Hepatocyte (in vitro differentiated cells): ENCODE measurements at regions not wholly inside any gene's neighbourhood (a gene's known extent, or its start where the extent isn't known, plus 50 kb on each side); places are given as distances from the start of the nearest gene placed in this dataset.

ENCODE experiments used
- DNase-seq: peaks from one replicate; pipeline ENCODE4 v3.0.0-alpha.2; 2016; ENCODE audit warnings: low spot score
- H2AFZ ChIP-seq: fragments of 200-600 bp; sonication (generic); 2 replicates; pipeline ENCODE4 v1.6.0; 2016; ENCODE audit warnings: antibody characterized with exemption, mild to moderate bottlenecking
- H3K27ac ChIP-seq: fragments of 200-600 bp; sonication (generic); 2 replicates; pipeline ENCODE4 v1.5.1; 2016; ENCODE audit warnings: mild to moderate bottlenecking
- H3K27me3 ChIP-seq: fragments of 200-600 bp; sonication (generic); 2 replicates; pipeline ENCODE4 v1.6.1; 2016
- H3K36me3 ChIP-seq: fragments of 200-600 bp; sonication (generic); replicated peaks from 2 replicates; pipeline ENCODE4 v1.5.1; 2016; ENCODE audit warnings: low read depth; ENCODE audit not compliant: insufficient read depth
- H3K4me1 ChIP-seq: fragments of 200-600 bp; sonication (generic); 2 replicates; pipeline ENCODE4 v1.5.1; 2016; ENCODE audit warnings: mild to moderate bottlenecking, moderate library complexity; ENCODE audit not compliant: insufficient read depth
- H3K4me2 ChIP-seq: fragments of 200-600 bp; sonication (generic); 2 replicates; pipeline ENCODE4 v1.6.0; 2016
- H3K4me3 ChIP-seq: fragments of 200-600 bp; sonication (generic); 2 replicates; pipeline ENCODE4 v1.5.1; 2016; ENCODE audit warnings: mild to moderate bottlenecking
- H3K79me2 ChIP-seq: fragments of 200-600 bp; sonication (generic); 2 replicates; pipeline ENCODE4 v1.6.0; 2017; ENCODE audit warnings: mild to moderate bottlenecking
- H3K9me2 ChIP-seq: fragments of 200-600 bp; sonication (generic); replicated peaks from 2 replicates; pipeline ENCODE4 v1.6.0; 2017; ENCODE audit warnings: mild to moderate bottlenecking; ENCODE audit not compliant: insufficient read depth
- H3K9me3 ChIP-seq: fragments of 200-600 bp; sonication (generic); 2 replicates; pipeline ENCODE4 v1.5.1; 2016; ENCODE audit warnings: low read depth, mild to moderate bottlenecking
- H4K20me1 ChIP-seq: fragments of 200-600 bp; sonication (generic); 2 replicates; pipeline ENCODE4 v1.6.0; 2016; ENCODE audit warnings: mild to moderate bottlenecking; ENCODE audit not compliant: insufficient read depth, poor library complexity, severe bottlenecking
- EZH2 ChIP-seq: fragments of 200-600 bp; sonication (generic); IDR thresholded peaks from 2 replicates; pipeline ENCODE4 v1.6.1; 2016; ENCODE audit warnings: antibody characterized with exemption, mild to moderate bottlenecking, borderline replicate concordance
- EZH2phosphoT487 ChIP-seq: fragments of 200-600 bp; sonication (generic); IDR thresholded peaks from one replicate; pipeline ENCODE4 v1.6.1; 2018; ENCODE audit warnings: antibody characterized with exemption, mild to moderate bottlenecking, low read depth, moderate library complexity; ENCODE audit not compliant: unreplicated experiment, severe bottlenecking
- WGBS: methylation state at CpG from one replicate; pipeline ENCODE4 v1.1.6; 2016; ENCODE audit warnings: low lambda C conversion rate; ENCODE audit errors: missing lambda C conversion rate; 5-methylcytosine and 5-hydroxymethylcytosine counted together
- TF ChIP-seq, protein P1 (sequence below): fragments of 200-600 bp; sonication (generic); IDR thresholded peaks from 2 replicates; pipeline ENCODE4 v1.5.1; 2016; ENCODE audit warnings: antibody characterized with exemption, mild to moderate bottlenecking; ENCODE audit not compliant: poor library complexity

DNA sequence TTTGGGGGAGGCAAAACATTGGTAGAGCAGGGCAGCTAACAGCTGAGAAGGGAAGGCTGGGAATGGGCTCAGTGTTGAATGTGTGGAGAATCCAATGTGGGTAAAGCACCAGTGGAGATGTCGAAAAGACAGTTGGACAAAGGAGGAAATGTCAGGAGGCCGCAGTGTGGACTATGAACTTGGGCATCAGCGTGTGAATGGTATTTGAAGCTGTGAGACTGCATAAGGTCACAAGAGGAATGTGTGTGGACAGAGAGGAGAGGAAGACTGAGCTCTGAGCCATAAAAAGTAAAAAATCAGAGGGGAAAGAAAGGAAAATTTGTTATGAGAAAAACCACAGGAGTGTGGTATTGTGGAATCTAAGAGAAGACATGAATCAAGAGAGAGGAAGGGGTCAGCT lies 99.4 kb upstream of the ADAMTS16 start:
- H3K27ac ChIP-seq = no peak overlapping the region
- H3K36me3 ChIP-seq = no peaks in the 10 kb centered on the region
- no peaks in the 10 kb centered on the region for H3K9me2 ChIP-seq
- 88% methylated on average over 3 of the region's 3 CpGs for WGBS
- no peak overlapping the region for H3K4me3 ChIP-seq
- H3K4me1 ChIP-seq = no peaks in the 10 kb centered on the region
- DNase-seq = no peak
- no peaks in the 10 kb centered on the region for H3K9me3 ChIP-seq
- no peaks in the 10 kb centered on the region for H3K79me2 ChIP-seq
- H3K27me3 ChIP-seq = no peaks in the 10 kb centered on the region
- TF ChIP-seq, protein P1, sequence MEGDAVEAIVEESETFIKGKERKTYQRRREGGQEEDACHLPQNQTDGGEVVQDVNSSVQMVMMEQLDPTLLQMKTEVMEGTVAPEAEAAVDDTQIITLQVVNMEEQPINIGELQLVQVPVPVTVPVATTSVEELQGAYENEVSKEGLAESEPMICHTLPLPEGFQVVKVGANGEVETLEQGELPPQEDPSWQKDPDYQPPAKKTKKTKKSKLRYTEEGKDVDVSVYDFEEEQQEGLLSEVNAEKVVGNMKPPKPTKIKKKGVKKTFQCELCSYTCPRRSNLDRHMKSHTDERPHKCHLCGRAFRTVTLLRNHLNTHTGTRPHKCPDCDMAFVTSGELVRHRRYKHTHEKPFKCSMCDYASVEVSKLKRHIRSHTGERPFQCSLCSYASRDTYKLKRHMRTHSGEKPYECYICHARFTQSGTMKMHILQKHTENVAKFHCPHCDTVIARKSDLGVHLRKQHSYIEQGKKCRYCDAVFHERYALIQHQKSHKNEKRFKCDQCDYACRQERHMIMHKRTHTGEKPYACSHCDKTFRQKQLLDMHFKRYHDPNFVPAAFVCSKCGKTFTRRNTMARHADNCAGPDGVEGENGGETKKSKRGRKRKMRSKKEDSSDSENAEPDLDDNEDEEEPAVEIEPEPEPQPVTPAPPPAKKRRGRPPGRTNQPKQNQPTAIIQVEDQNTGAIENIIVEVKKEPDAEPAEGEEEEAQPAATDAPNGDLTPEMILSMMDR = no peak
- TF ChIP-seq EZH2 (no peak), EZH2phosphoT487 (no peak)
- no peak overlapping the region for H2AFZ ChIP-seq
- H3K4me2 ChIP-seq = no peak overlapping the region
- no peaks in the 10 kb centered on the region for H4K20me1 ChIP-seq

DNA sequence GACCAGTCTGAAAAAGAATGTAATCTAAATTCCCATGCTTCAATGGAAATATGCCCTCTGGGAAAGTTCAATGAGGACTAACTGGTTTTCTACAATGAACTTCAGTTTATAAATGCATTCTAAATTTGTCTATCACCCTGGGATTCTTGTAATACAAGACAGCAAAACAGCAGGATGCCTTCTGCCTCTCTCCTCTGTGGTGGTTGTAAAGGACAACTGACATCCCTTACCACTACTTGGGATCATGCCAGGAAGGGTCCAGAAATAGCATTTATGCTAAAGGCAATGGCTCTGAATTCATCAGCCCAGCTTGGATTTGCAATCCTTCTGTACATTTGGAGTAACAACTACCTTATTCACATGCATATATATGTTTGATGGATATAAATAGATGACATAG lies 97.3 kb upstream of the ADAMTS16 start:
- no peaks in the 10 kb centered on the region for H3K9me2 ChIP-seq
- TF ChIP-seq, protein P1 = no peak
- TF ChIP-seq EZH2phosphoT487 (no peak), EZH2 (no peak)

GRCh38 chr5:5043346-5043745 lies 96.8 kb upstream of the ADAMTS16 start:
- Histone ChIP-seq H2AFZ (no peak overlapping the region), H3K79me2 (no peaks in the 10 kb centered on the region), H3K4me1 (no peaks in the 10 kb centered on the region), H3K27ac (no peak overlapping the region), H3K9me2 (no peaks in the 10 kb centered on the region), H4K20me1 (no peaks in the 10 kb centered on the region), H3K4me2 (no peak overlapping the region), H3K9me3 (no peaks in the 10 kb centered on the region), H3K36me3 (no peaks in the 10 kb centered on the region), H3K27me3 (no peaks in the 10 kb centered on the region), H3K4me3 (no peak overlapping the region)
- 0% methylated on average over 1 of the region's 2 CpGs for WGBS
- TF ChIP-seq, protein P1 = no peak
- no peak for TF ChIP-seq EZH2
- no peak for TF ChIP-seq EZH2phosphoT487
- DNase-seq = no peak

More for the DNA sequence above, 97.3 kb upstream of the ADAMTS16 start:
- DNase-seq = no peak
- Histone ChIP-seq H3K27me3 (no peaks in the 10 kb centered on the region), H3K27ac (no peak overlapping the region), H3K9me3 (no peaks in the 10 kb centered on the region), H3K4me3 (no peak overlapping the region), H4K20me1 (no peaks in the 10 kb centered on the region), H2AFZ (no peak overlapping the region), H3K4me1 (no peaks in the 10 kb centered on the region), H3K36me3 (no peaks in the 10 kb centered on the region), H3K79me2 (no peaks in the 10 kb centered on the region), H3K4me2 (no peak overlapping the region)

GRCh38 chr5:5044247-5044840 lies 95.8 kb upstream of the ADAMTS16 start:
- Histone ChIP-seq H4K20me1 (no peaks in the 10 kb centered on the region), H3K79me2 (no peaks in the 10 kb centered on the region), H2AFZ (no peak overlapping the region), H3K4me1 (no peaks in the 10 kb centered on the region), H3K36me3 (no peaks in the 10 kb centered on the region), H3K27ac (no peak overlapping the region), H3K9me3 (no peaks in the 10 kb centered on the region), H3K4me3 (no peak overlapping the region), H3K9me2 (no peaks in the 10 kb centered on the region), H3K27me3 (no peaks in the 10 kb centered on the region), H3K4me2 (no peak overlapping the region)
- 80% methylated on average over 3 of the region's 3 CpGs for WGBS
- DNase-seq = no peak
- TF ChIP-seq EZH2 = no peak
- TF ChIP-seq EZH2phosphoT487 = no peak
